B cell (primary cell): ENCODE measurements at regions not wholly inside any gene's neighbourhood (a gene's known extent, or its start where the extent isn't known, plus 50 kb on each side); places are given as distances from the start of the nearest gene placed in this dataset.

ENCODE experiments used
- ATAC-seq: fragments of 200-7000 bp; cut with Tn5 transposase; one replicate; pipeline ENCODE4 v1.10.0; 2021; ENCODE audit warnings: low read depth, mild to moderate bottlenecking, moderate number of reproducible peaks, moderate library complexity
- CTCF ChIA-PET: fragments of 350-600 bp; sonication (Branson Sonifier 250); formaldehyde crosslinking; loops from one replicate; lab custom pipeline; 2021; ENCODE audit warnings: antibody characterized with exemption, inconsistent platforms; lab: Charles Lee
- POLR2A ChIA-PET: fragments of 350-600 bp; sonication (Branson Sonifier 250); formaldehyde crosslinking; loops from one replicate; lab custom pipeline; 2021; ENCODE audit warnings: antibody characterized with exemption; lab: Charles Lee
- DNase-seq: peaks from one replicate; pipeline ENCODE4 v3.0.0; 2013
- H2AFZ ChIP-seq: 2 replicates; pipeline ENCODE4 v1.6.1; 2012; ENCODE audit warnings: mild to moderate bottlenecking, low read depth, low read length; ENCODE audit not compliant: insufficient read depth, poor library complexity, severe bottlenecking
- H3K27ac ChIP-seq, 2 donors: 1 replicate in 1 of 2; 2 replicates in 1 of 2; pipeline ENCODE4 v1.5.1; 2012 to 2013; ENCODE audit warnings: low read length in 2 of 2, mild to moderate bottlenecking in 2 of 2, moderate library complexity in 1 of 2
- H3K27me3 ChIP-seq, 4 experiments: fragments of 200-600 bp in 1 of 4; sonication (generic) in 1 of 4; replicated peaks in 1 of 4; 1 replicate in 2 of 4; 2 replicates in 2 of 4; pipeline versions ENCODE4 v1.6.1 to v1.7.0; 2013 to 2016; ENCODE audit warnings: low read length in 3 of 4, mild to moderate bottlenecking in 2 of 4, mixed read lengths in 1 of 4, moderate library complexity in 1 of 4; ENCODE audit not compliant: insufficient read depth in 4 of 4, control insufficient read depth in 3 of 4; ENCODE audit errors: control extremely low read depth in 1 of 4
- H3K36me3 ChIP-seq, 2 experiments: replicated peaks in 1 of 2; 1 replicate in 1 of 2; 2 replicates in 1 of 2; pipeline versions ENCODE4 v1.6.1 to v1.7.1; 2013; ENCODE audit warnings: low read length in 1 of 2; ENCODE audit not compliant: insufficient read depth in 2 of 2, control insufficient read depth in 1 of 2; ENCODE audit errors: control extremely low read depth in 1 of 2, extremely low read depth in 1 of 2
- H3K4me1 ChIP-seq, 2 donors: fragments of 200-600 bp in 1 of 2; sonication (generic) in 1 of 2; 1 replicate in 1 of 2; 2 replicates in 1 of 2; pipeline versions ENCODE4 v1.5.1 to v1.6.1; 2013 to 2017; ENCODE audit warnings: low read length in 2 of 2; ENCODE audit not compliant: control insufficient read depth in 2 of 2, insufficient read depth in 2 of 2
- H3K4me2 ChIP-seq: replicated peaks from 2 replicates; pipeline ENCODE3; 2012; ENCODE audit warnings: mild to moderate bottlenecking, low read depth, low read length; ENCODE audit not compliant: poor library complexity, severe bottlenecking
- H3K4me3 ChIP-seq, 5 experiments: fragments of 200-600 bp in 1 of 5; sonication (generic) in 1 of 5; 1 replicate in 3 of 5; 2 replicates in 2 of 5; pipeline versions ENCODE4 v1.5.1 to v1.7.0; 2011 to 2016; ENCODE audit warnings: low read length in 4 of 5, mild to moderate bottlenecking in 4 of 5, low read depth in 2 of 5, control low read depth in 1 of 5, moderate library complexity in 1 of 5; ENCODE audit not compliant: insufficient read depth in 1 of 5; ENCODE audit errors: control extremely low read depth in 1 of 5, extremely low read depth in 1 of 5
- H3K79me2 ChIP-seq: fragments of 200-600 bp; sonication (generic); one replicate; pipeline ENCODE4 v1.6.0; 2016; ENCODE audit warnings: low read length; ENCODE audit not compliant: control insufficient read depth, insufficient read depth
- H3K9ac ChIP-seq: fragments of 200-600 bp; sonication (generic); 2 replicates; pipeline ENCODE4 v1.6.1; 2017; ENCODE audit warnings: mild to moderate bottlenecking, low read length, moderate library complexity
- H3K9me3 ChIP-seq, 3 donors: one replicate each; pipeline versions ENCODE4 v1.6.1 to v1.7.1; 2013; ENCODE audit warnings: low read length in 2 of 3; ENCODE audit not compliant: control insufficient read depth in 2 of 3, insufficient read depth in 1 of 3; ENCODE audit errors: control extremely low read depth in 1 of 3
- H4K20me1 ChIP-seq: 2 replicates; pipeline ENCODE4 v1.6.0; 2012; ENCODE audit warnings: mild to moderate bottlenecking, low read length; ENCODE audit not compliant: insufficient read depth, control insufficient read depth, poor library complexity, severe bottlenecking
- H3K27ac Mint-ChIP-seq: one replicate; pipeline ENCODE4 v1.8.0; 2021; ENCODE audit warnings: mixed read lengths
- H3K27me3 Mint-ChIP-seq: one replicate; pipeline ENCODE4 v1.8.0; 2021; ENCODE audit warnings: mixed read lengths
- H3K4me1 Mint-ChIP-seq: one replicate; pipeline ENCODE4 v1.8.0; 2021; ENCODE audit warnings: mixed read lengths
- H3K4me3 Mint-ChIP-seq: one replicate; pipeline ENCODE4 v1.8.0; 2021; ENCODE audit warnings: mixed read lengths
- H3K9me3 Mint-ChIP-seq: one replicate; pipeline ENCODE4 v1.8.0; 2022; ENCODE audit warnings: mixed read lengths; ENCODE audit not compliant: insufficient read depth
- CTCF ChIP-seq: fragments of 200-600 bp; IDR thresholded peaks from one replicate; pipeline ENCODE4 v1.8.0; 2022; ENCODE audit warnings: antibody characterized with exemption, mild to moderate bottlenecking
- EZH2 ChIP-seq: IDR thresholded peaks from 2 replicates; pipeline ENCODE4 v1.6.1; 2012; ENCODE audit warnings: borderline replicate concordance, low read depth, mild to moderate bottlenecking, moderate library complexity, low read length; ENCODE audit not compliant: insufficient read depth, poor library complexity, severe bottlenecking
- WGBS: methylation state at CpG from one replicate; pipeline ENCODE4 v1.1.5; 2013; ENCODE audit warnings: missing lambda C conversion rate; ENCODE audit not compliant: insufficient coverage; 5-methylcytosine and 5-hydroxymethylcytosine counted together
- intact Hi-C: fragments of 100-400 bp; cut with micrococcal nuclease; formaldehyde crosslinking; loops from one replicate; pipeline ENCODE4 v1.10.0; 2022

- Mint-ChIP-seq H3K4me3 (no peak overlapping the region), H3K27me3 (no peaks in the 10 kb centered on the region), H3K4me1 (peaks cover 1% of the 10 kb centered on the region), H3K9me3 (no peaks in the 10 kb centered on the region), H3K27ac (no peak overlapping the region)
- ChIA-PET CTCF (interaction anchor here (0.8 kb wide), 1 partner anchor 10 kb away, joined by 3 read pairs; no protein-coding TSS in a partner anchor), POLR2A (no interaction called here)
- intact Hi-C loops, result no loop called here
- H3K27ac ChIP-seq, result no peak overlapping the region
- no peak overlapping the region for H3K4me3 ChIP-seq
- H3K9ac ChIP-seq, result no peak overlapping the region
- DNase-seq (no peak), ATAC-seq (no peak)
- H3K79me2 ChIP-seq, result no peaks in the 10 kb centered on the region
- no peaks in the 10 kb centered on the region for H3K4me1 ChIP-seq
- H4K20me1 ChIP-seq, result no peaks in the 10 kb centered on the region
- WGBS, result 97% methylated on average over 11 of the region's 11 CpGs
- no peaks in the 10 kb centered on the region for H3K27me3 ChIP-seq
- no peak overlapping the region for H2AFZ ChIP-seq
- TF ChIP-seq EZH2, result no peak
- TF ChIP-seq CTCF, result no peak
- H3K4me2 ChIP-seq, result no peak overlapping the region
- no peaks in the 10 kb centered on the region for H3K9me3 ChIP-seq
- peaks cover 0 to 23% of the 10 kb centered on the region in 2 experiments for H3K36me3 ChIP-seq
These were observed 125.3 kb upstream of the SMURF2 start for GRCh38 chr17:64787255-64787920.

DNA sequence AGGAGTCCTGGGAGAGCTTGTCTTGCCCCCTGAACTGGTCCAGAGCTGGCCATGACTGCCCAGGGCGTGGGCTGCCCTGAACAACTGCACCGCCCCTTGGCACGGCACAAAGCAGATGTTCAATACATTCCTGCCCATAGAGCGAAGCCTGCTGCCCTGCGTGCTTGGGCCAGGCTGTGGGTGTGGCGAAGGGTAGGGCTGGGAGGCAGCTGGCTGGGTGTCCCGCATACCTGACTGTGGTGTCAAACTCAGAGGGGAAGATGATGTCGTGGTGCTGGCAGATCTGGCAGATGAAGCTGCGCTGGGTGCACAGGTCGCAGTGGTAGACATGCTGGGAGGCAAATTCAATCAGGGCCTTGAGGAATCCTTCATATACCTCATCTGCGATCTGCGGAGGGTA, 124.2 kb upstream of the SMURF2 start:
- ChIA-PET CTCF (interaction anchor here (0.8 kb wide), 1 partner anchor 9 kb away, joined by 3 read pairs; no protein-coding TSS in a partner anchor), POLR2A (no interaction called here)
- Histone ChIP-seq H3K36me3 (peaks cover 0 to 16% of the 10 kb centered on the region in 2 experiments), H4K20me1 (no peaks in the 10 kb centered on the region), H3K9me3 (no peaks in the 10 kb centered on the region), H3K27me3 (no peaks in the 10 kb centered on the region), H3K9ac (no peak overlapping the region), H3K4me2 (no peak overlapping the region), H3K79me2 (no peaks in the 10 kb centered on the region), H2AFZ (no peak overlapping the region), H3K4me1 (peaks cover 3 to 5% of the 10 kb centered on the region in 2 donors), H3K4me3 (no peak overlapping the region), H3K27ac (no peak overlapping the region)
- Mint-ChIP-seq H3K9me3 (no peaks in the 10 kb centered on the region), H3K4me1 (peaks cover 7% of the 10 kb centered on the region), H3K27ac (no peak overlapping the region), H3K4me3 (no peak overlapping the region), H3K27me3 (no peaks in the 10 kb centered on the region)
- no peak for TF ChIP-seq CTCF
- no peak for TF ChIP-seq EZH2
- DNase-seq, result no peak
- intact Hi-C loops, result no loop called here
- WGBS, result 95% methylated on average over 12 of the region's 12 CpGs
- ATAC-seq, result no peak
